HCEC 1CT (cell line): ENCODE measurements at regions not wholly inside any gene's neighbourhood (a gene's known extent, or its start where the extent isn't known, plus 50 kb on each side); places are given as distances from the start of the nearest gene placed in this dataset.
A peak's percentile ranks its signal among the peaks of the same experiment; 100 is the strongest.

Experiments used
- DNase-seq: peaks from one replicate; pipeline ENCODE4 v3.0.0-alpha.2; 2017

DNA sequence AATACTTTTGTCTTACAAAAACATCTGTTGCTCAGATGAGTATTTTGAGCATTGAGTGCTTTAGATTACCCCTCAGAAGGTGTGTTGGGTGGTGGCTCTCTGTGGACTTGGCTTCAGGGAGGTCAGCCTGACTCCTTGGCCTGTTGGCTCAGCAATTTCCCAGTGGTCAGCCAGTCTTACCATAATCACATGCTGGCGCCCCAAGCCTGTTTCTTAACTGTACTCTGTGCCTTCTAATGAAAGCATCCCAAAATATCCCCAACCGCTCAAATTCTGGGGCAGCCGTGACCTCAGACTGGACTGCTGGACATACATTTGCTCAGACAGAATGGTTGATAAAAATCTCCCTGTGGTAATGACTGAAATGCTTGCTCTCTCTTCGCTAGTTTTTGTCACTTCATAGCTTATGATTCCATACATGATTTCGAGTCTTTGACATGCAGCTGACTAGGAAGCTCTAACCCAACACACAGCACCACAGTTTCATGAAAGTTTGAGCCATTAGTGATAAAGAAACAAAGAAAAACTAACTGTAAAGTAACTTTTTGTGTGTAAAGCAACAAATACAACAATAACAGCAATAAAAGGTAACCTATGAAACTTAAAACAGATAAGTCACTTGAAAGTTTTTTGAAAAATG, 562.2 kb upstream of the MEF2C start:
- no peak for DNase-seq

DNA sequence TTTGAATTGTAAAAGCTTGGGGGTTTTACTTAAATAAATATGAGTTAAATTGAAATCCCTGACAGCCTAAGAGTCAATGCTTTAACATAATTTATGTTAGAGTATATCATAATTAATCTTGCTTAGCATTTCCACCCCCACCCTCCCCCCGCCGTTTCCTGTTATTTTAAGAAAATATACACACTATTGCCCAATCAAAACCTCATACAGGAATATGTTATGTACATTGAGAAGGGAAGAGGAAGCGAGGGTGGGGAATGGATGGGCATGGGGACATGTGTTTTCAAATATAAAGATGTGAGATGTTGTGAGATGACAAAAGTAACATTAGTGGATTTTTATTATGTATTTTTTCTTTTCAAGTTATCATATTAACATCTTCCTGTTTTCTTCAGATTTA, 561.1 kb upstream of the MEF2C start:
- DNase-seq, result no peak

DNA sequence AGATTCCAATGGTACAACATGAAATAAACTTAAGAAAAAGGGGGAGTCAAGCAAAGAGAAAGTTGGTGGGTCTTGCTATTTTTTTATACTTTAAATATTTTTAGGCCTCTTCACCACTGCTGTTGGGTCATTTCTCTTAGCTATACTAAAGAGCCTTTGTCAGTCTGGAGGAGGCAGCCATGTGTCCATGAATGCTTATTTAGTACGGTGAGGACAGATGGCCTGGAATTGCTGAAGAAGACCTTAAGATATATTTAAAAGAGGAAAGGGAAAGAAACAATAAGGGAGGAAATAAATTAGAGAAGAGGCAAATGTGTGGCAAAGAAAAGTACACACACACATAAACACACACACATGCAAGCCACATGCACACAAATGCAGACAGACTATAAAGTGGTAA, 560.5 kb upstream of the MEF2C start:
- DNase-seq, result no peak

DNA sequence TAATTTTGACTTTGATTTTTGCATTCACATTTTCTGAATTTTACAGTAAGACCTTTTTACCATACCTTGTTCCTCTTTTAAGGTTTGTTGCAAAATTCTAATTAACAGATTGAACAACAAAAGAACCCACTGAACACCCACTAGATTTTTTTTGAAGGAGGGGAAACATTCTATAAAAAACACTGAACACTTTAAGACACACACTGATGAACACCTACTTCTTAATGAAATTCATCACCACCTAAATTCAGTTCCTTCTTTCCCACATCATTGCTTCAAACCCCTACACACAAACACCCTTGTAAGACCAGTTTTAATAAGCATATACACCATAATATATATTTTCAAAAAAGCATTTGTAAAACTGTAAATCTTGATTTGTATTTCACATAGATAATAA, 559.0 kb upstream of the MEF2C start:
- DNase-seq, result no peak

DNA sequence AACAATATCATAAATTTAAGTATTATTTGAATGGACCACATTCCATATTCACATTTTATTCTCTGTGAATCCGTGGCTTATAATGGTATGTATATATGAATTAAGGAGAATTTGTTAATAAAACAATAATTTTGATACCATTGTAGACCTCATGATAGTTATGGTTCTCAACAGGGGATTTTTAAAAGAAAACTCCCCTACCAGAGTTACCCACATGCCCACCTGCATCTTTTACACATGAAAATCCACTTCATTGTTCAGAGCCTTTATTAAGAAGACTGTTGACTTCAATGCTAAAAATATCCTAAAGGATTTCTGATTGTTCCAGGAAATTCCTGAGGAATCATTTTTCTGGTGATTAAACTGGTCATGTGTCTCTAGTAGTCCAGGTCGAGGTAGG, 557.7 kb upstream of the MEF2C start:
- DNase-seq, result no peak

DNA sequence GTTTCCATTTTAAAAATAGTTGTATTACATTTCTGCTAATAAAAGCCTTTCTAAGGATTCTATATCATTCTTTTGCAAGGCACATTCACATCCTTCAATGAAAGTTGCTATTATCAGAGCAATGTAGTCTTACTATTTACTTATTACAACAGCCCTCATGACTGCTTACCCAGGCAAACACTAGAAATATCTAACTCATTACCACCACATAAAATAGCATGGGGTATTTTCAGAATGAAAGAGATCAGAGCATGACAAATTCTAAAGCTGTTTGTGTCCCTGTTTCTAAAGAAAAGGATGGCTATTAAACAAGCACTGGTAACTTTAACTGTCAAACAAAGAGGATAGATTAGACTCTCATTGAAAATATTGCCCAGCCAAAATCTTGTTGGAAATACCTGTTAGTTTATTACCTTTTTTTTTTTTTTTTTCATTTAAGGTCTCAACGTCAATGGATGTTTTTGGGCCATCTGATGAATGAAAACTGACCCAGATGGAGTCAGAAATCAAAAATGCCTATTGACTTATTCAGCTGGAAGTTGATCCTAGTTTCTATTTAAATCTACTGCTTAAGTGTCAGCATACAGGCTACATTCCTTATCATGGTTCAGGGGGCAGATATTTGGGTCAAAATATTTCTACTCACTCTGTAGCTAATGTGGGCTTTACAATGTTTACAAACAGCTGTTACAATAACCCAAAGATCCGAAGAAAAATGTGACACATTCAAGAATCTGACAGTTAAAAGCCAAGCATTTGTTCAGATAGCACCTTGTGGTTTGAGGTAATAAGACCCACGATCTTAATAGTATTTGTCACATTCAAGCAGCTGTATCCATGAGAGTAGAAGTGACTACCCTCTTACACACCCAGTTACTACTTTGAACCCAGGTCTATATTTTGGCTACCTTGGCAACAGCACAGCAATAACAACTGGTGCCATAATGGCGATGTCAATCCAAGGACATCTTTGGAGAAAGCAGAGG, 554.8 kb upstream of the MEF2C start:
- DNase-seq, result peak; percentile 78

DNA sequence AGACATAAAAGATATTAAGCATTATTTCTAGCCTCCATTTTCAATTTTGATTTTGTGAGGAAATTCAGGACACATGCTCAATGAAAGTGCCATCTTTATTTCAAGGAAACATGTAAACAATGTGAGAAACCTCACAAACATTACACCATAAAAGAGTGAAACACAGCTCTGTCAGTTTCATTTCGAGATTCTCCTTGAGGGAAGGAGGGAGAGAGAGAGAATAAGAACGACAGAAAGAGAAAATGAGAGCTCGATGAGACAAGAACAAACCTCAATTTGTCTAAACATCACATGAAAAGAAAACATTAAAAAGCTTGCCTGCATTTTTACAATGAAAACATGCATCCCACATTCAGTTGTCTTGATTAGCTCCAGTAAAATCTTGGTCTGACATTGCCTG, 553.5 kb upstream of the MEF2C start:
- no peak for DNase-seq

DNA sequence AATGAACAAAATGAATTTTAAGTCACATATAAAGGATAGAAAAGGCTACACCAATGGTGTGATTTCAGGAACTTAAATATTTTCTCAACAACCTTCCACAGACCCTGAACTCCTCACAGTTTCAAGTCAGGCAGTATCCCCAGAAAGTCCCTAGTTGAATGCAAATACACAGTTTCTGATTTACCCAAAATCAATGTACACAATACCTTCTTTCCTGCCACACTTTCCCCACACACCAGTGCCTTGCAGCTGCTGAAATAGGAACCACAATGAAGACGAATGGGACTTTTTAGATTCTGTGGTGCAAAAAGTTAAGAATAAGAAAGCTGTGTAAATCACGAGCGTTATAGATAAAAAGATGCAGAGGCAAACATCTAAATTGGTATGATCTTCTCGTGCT, 552.4 kb upstream of the MEF2C start:
- DNase-seq, result no peak

DNA sequence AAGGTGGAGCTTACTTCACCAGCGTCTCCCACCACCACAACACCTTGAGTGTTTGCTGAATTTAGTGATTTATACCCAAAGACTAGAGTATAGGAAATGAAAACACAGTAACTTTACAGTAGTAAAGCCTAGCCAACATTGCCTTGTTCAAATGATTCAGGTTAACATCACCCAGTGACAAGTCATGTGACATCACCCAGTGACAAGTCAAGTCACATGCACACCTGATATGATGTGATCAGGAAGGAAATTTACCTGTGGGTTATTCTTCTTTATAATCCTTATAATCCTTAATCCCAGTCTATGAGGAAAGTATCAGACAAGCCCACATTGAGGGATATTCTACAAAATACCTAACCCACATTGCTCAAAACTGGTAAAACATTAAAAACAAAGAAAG, 545.6 kb upstream of the MEF2C start:
- DNase-seq, result no peak

DNA sequence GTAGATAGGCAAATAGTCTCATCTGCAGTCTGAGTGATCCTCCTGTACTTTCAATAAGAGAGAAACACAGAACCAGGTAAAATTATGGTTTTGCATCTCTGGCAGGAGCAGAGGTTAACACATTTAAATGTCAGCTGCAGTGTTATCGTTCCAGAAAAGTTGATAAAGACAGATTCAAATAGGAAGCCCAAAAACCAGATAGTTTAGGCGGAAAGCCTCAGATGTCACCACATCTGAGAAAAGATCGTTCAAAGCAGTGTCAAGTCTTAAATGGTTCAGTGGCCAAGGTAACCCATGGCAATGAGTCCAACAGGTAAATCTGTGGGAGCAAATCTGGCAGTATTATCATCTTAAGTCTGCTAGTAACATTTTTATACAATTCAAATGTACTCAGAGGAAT, 542.1 kb upstream of the MEF2C start:
- no peak for DNase-seq

DNA sequence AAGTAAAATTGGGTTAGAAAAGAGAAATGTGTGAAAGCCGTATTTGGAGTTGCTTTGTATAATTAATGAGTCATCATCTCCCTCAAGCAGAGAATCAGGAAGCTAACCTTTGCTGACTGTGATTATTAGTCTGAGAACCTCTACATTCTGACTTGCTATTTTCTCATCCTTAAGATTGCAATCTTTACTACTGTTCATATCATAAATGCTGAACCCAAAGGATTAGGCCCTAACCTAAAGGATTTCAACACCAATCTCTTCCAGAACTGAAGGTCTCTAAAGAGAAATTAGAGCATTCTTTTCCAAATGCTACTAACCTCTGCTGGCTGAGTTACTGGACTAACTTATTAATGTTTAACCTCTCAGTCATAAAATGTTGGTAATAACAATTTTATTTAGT, 538.1 kb upstream of the MEF2C start:
- DNase-seq, result peak; percentile 62

DNA sequence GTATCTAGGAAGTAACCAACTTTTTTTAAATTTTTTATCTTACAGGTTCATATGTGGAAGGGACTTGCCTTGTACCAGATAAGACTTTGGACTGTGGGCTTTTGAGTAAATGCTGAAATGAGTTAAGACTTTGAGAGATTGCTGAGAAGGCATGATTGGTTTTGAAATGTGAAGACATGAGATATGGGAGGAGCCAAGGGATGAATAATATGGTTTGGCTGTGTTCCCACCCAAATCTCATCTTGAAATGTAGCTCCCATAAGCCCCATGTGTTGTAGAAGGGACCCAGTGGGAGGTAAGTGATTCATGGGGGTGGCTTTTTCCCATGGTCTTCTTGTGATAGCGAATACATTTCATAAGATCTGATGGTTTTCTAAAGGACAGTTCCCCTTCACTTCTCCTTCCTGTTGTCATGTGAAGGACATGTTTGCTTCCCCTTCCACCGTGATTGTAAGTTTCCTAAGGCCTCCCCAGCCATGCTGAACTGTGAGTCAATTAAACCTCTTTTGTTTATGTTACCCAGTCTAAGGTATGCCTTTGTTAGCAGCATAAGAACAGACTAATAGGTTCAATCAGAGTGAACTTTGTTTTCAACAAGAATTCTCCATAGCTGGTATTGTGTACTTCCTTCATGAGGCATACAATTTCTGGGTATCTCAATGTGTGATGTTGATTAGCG, 535.6 kb upstream of the MEF2C start:
- DNase-seq, result no peak

DNA sequence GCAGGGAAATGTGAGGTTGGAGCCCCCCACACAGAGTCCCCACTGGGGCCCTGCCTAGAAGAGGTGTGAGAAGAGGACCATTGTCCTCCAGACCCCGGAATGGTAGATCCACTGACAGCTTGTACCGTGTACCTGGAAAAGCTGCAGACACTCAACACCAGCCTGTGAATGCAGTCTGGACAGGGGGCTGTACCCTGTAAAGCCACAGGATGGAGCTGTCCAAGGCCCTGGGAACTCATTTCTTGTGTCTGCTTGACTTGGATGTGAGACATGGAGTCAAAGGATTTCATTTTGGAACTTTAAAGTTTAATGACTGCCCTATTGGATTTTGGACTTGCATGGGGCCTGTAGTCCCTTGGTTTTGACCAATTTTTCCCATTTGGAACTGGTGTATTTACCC, 535.0 kb upstream of the MEF2C start:
- DNase-seq, result no peak

DNA sequence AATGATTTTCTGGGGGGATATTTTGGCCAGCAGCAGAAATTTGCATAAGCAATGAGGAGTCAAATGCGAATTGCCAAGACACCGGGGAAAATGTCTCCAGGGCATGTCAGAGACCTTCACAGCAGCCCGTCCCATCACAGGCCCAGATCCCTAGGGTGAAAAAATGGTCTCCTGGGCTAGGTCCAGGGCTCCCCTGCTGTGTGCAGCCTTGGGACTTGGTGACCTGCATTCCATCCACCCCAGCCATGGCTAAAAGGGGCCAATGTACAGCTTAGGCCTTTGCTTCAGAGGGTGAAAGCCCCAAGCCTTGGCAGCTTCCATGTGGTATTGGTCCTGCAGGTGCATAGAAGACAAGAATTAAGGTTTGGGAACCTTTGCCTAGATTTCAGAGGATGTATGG, 534.5 kb upstream of the MEF2C start:
- DNase-seq, result no peak

DNA sequence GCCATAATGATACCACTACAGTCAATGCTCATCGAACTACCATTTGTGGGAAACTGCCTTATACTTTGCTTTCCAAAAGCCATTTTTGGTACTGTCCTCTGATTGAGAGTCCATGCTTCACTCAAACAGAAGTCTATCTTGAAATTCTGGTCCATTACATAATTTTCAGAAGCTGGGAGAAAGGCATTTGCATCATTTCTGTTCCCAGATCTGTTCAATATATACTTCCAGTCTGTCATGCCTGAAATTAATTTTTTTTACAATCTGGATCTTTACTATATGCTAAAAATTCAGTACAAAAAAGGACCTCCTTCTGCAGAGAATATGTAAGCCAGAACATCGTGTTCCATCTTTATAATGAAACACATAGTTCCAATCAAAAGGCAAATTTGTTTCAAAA, 528.9 kb upstream of the MEF2C start:
- no peak for DNase-seq

DNA sequence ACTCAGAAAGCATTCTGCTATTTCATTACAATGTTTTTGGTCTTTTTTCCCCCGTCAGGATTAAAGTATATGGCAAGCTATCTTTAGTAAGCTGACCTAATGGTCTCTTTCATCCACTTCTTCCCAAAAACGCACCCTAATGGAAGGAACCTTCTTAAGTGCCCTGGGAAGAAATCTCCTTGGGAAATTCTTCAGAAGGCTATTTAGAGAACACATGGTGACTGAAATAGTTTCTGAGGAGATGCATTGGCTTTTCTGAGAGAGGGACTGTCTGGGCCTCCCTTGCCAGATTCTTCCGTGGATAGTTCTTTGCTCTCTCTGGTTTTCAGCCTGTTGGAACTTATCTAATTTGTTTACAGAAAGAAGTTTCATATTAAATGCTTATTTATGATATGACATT, 524.1 kb upstream of the MEF2C start:
- no peak for DNase-seq

DNA sequence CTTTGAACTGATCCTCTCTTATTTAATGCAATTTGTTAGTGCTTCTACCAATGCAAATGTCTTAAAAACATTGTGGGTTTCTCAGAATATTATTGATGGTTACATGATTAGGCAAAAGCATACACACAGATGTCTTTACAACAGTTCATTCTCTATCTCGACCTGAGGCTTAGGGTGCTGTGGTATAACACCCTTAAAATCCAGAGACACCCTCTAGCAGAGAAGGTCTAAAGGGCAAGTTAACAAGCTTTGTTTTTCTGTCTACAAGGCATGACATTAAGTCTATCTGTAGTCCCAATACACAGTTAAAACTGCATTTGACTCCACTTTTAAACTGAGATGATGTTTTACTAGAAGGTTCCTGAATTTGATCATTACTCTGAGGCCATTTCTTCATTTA, 518.7 kb upstream of the MEF2C start:
- DNase-seq, result no peak

DNA sequence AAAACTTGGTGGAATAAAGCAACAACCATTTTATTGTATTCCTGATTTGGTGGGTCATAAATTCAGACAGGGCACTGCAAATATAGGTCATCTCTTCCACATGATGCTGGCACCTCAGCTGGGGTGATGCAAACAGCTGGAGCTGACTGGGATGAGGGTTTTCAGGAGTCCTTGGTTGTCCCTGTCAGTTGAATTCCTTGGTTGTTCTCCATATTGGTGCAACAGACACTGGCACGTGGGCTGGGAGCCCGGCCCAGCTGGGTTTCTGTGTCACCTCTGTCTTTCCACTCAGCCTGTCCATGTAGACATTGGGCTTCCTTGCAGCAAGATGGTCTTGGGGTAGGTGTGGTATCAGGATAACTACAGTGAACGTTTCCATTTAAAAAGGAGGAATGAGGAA, 518.0 kb upstream of the MEF2C start:
- no peak for DNase-seq

DNA sequence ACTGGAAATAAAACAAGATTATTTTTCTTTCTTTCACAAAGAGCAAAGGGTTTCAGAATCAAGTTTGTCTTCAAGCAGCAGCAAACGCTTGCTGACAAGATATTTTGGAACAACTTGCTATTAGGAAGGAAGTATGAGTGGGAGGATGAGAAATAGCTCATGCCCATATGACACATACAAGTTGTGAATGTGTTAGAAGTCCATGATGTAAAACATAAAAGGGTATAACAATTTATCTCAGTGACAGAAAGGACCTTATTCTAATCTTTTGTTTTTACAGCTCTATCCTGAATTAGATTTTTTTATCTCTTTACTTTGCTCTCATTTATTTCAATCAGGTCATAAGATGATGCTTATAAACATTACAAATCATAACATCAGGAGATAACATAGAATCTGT, 516.6 kb upstream of the MEF2C start:
- peak; percentile 69 for DNase-seq

DNA sequence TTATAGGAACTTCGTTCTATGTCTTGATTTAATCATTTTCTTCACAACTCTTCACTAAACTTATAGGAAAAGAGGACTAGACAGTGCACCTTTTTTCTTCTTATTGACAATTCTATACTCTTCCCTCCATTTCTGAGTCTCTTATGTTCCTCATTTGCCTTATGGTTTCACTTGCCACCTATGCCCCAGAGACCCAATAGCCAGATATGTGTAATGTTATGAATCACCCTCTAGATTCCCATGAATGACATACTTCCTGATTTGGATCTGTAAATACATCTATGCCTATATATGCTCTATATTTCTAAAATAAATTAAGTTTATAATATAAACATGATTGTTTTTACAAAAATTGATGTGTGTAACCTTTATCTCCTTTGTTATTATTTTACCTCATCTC, 514.1 kb upstream of the MEF2C start:
- peak; percentile 52 for DNase-seq

DNA sequence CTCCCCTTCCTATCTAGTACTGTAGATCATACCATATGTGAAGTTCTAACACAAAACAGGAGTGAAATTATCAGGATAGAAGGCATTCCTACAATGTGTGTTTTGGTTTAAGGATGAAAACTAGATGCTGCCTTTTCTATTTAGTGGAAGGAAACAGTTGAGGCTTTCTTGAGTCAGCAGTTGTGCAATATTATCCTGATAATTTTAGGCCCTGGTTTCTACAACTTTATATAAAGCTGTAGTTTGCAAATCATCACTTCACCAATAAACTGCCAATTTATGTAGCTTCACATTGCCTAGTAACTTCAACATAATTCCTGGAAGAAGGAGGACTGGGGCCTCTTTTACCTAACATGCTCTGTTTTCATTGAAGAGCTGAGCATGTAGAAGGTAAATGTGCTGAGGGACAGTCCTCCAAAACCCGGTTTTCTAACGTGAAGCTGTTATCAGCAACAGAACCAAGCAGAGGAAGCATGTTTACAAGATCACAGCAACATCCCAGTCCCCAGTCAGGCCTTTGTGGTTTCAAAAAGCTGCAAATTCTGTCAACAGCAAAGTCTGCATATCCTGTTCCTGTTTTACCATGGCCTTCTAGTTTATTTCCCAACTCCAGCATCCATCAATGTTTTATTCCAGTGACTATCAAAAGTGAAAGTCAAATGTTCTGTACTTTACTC, 513.4 kb upstream of the MEF2C start:
- peak; percentile 40 for DNase-seq

DNA sequence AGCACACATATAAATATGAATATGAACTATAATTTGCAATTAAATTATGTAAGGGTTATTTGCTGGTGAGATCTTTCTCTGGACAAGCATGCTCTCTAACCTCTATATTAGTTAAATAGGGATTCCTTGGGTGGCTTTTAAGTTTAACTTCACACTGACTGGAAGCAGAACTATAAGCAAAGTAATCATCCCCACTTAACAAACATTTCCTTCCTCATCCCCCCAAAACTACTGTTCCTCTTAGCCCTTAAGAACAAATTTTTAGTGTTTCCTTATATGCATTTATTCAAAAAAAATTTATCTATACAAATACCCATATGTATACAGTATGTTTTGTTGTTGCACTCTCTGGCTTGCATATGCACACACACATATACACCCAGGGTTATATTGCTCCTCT, 512.1 kb upstream of the MEF2C start:
- no peak for DNase-seq

DNA sequence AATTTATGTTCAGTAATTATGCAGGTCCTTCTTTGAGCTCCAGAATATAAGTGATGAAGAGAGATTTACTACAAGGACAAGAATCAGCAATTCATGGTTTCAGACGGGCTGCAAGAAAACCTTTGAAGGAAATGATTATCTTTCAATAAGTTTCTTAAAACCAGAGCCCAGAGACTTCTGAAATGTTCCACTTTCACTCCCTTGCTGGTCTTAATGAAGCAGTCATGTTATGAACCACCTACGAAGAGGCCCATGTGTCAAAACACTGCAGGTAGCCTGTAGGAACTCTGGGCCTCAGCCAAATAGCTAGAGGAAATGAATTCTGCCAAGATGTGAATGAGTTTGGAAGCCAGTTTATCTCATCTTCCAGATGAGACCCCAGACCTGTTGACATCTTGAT, 505.9 kb upstream of the MEF2C start:
- no peak for DNase-seq
